PC-3 (cell line): ENCODE measurements at regions not wholly inside any gene's neighbourhood (a gene's known extent, or its start where the extent isn't known, plus 50 kb on each side); places are given as distances from the start of the nearest gene placed in this dataset.

ENCODE experiments used
- ATAC-seq: fragments of 200-7000 bp; cut with Tn5 transposase; 2 replicates; pipeline ENCODE4 v1.9.1; 2020; ENCODE audit warnings: mild to moderate bottlenecking, moderate library complexity
- BruUV-seq: library from RNA; stranded (reverse); fragments of 400-500 nt; replicated peaks from 2 replicates; lab custom pipeline; 2021; lab: Mats Ljungman, UMichigan
- CTCF ChIA-PET: fragments of 300-600 bp; sonication (Branson Sonifier 250); formaldehyde crosslinking; loops from one replicate; lab custom pipeline; 2022; ENCODE audit warnings: antibody characterized with exemption; lab: Charles Lee
- POLR2A ChIA-PET: fragments of 300-600 bp; sonication (Branson Sonifier 250); formaldehyde crosslinking; loops from one replicate; lab custom pipeline; 2022; ENCODE audit warnings: antibody characterized with exemption; ENCODE audit not compliant: unreplicated experiment; lab: Charles Lee
- DNase-seq: peaks from one replicate; pipeline ENCODE4 v3.0.0-alpha.2; 2015
- H2AFZ ChIP-seq: fragments of 300-600 bp; sonication (generic); 2 replicates; pipeline ENCODE4 v1.6.0; 2016; ENCODE audit warnings: antibody characterized with exemption, low read length
- H3F3A ChIP-seq: fragments of 300-600 bp; sonication (generic); one replicate; pipeline ENCODE4 v1.6.0; 2017; ENCODE audit warnings: antibody characterized with exemption, low read length, control low read depth, mild to moderate bottlenecking; ENCODE audit not compliant: unreplicated experiment
- H3K27ac ChIP-seq: fragments of 300-600 bp; sonication (generic); 2 replicates; pipeline ENCODE4 v1.5.1; 2016; ENCODE audit warnings: mild to moderate bottlenecking, low read length
- H3K27me3 ChIP-seq: fragments of 300-600 bp; sonication (generic); 2 replicates; pipeline ENCODE4 v1.6.1; 2016; ENCODE audit warnings: low read length, mixed read lengths
- H3K36me3 ChIP-seq: fragments of 300-600 bp; sonication (generic); 2 replicates; pipeline ENCODE4 v1.6.1; 2016; ENCODE audit warnings: low read depth, mixed run types, low read length, mixed read lengths
- H3K4me1 ChIP-seq: fragments of 300-600 bp; sonication (generic); 2 replicates; pipeline ENCODE4 v1.5.1; 2016; ENCODE audit warnings: low read length; ENCODE audit not compliant: insufficient read depth
- H3K4me2 ChIP-seq: fragments of 300-600 bp; sonication (generic); 2 replicates; pipeline ENCODE4 v1.6.0; 2016; ENCODE audit warnings: low read length
- H3K4me3 ChIP-seq: fragments of 300-600 bp; sonication (generic); 2 replicates; pipeline ENCODE4 v1.5.1; 2016; ENCODE audit warnings: mild to moderate bottlenecking, low read length, mixed read lengths
- H3K79me2 ChIP-seq: fragments of 300-600 bp; sonication (generic); 2 replicates; pipeline ENCODE4 v1.6.1; 2017; ENCODE audit warnings: low read length, mixed read lengths
- H3K9ac ChIP-seq: fragments of 300-600 bp; sonication (generic); 2 replicates; pipeline ENCODE4 v1.6.0; 2016; ENCODE audit warnings: mild to moderate bottlenecking, low read length
- H3K9me2 ChIP-seq: fragments of 300-600 bp; sonication (generic); replicated peaks from 2 replicates; pipeline ENCODE4 v1.6.1; 2016; ENCODE audit warnings: mixed run types, low read length, mixed read lengths
- H3K9me3 ChIP-seq: fragments of 300-600 bp; sonication (generic); 2 replicates; pipeline ENCODE4 v1.6.1; 2016; ENCODE audit warnings: low read length, mixed read lengths
- H4K20me1 ChIP-seq: fragments of 300-600 bp; sonication (generic); 2 replicates; pipeline ENCODE4 v1.6.1; 2016; ENCODE audit warnings: low read length, mixed read lengths
- CTCF ChIP-seq: fragments of 300-600 bp; sonication (generic); conservative IDR thresholded peaks from 2 replicates; pipeline ENCODE4 v1.5.1; 2017; ENCODE audit warnings: antibody characterized with exemption, low read depth, mild to moderate bottlenecking, low read length
- EZH2 ChIP-seq: fragments of 300-600 bp; sonication (generic); IDR thresholded peaks from one replicate; pipeline ENCODE4 v1.6.1; 2017; ENCODE audit warnings: antibody characterized with exemption, mild to moderate bottlenecking, low read length; ENCODE audit not compliant: unreplicated experiment
- EZH2phosphoT487 ChIP-seq: fragments of 300-600 bp; sonication (generic); IDR thresholded peaks from 2 replicates; pipeline ENCODE4 v1.6.1; 2018; ENCODE audit warnings: mild to moderate bottlenecking, antibody characterized with exemption, low read length, borderline replicate concordance
- intact Hi-C: fragments of 100-400 bp; cut with micrococcal nuclease; formaldehyde crosslinking; loops from 2 replicates; pipeline ENCODE4 v1.9.0; 2023

- Histone ChIP-seq H3F3A (no peaks in the 10 kb centered on the region), H3K79me2 (no peaks in the 10 kb centered on the region), H3K9ac (no peak overlapping the region), H3K27me3 (no peaks in the 10 kb centered on the region), H3K27ac (no peak overlapping the region), H3K4me3 (no peak overlapping the region), H3K9me3 (no peaks in the 10 kb centered on the region), H4K20me1 (no peaks in the 10 kb centered on the region), H3K4me1 (peaks cover 4% of the 10 kb centered on the region), H2AFZ (no peak overlapping the region), H3K4me2 (no peak overlapping the region), H3K36me3 (no peaks in the 10 kb centered on the region), H3K9me2 (no peaks in the 10 kb centered on the region)
- ChIA-PET CTCF (no interaction called here), POLR2A (no interaction called here)
- ATAC-seq (no peak), DNase-seq (no peak)
- TF ChIP-seq EZH2 (no peak), CTCF (no peak), EZH2phosphoT487 (no peak)
- intact Hi-C loops = loop anchor here (10.0 kb wide), 1 partner anchor 979 kb away; no protein-coding TSS in a partner anchor
- no TSS peak for BruUV-seq
These were observed 185.8 kb upstream of the SGK1 start for GRCh38 chr6:134503585-134504281.

GRCh38 chr6:134502614-134503549 is 185.0 kb upstream of the SGK1 start:
- no TSS peak for BruUV-seq
- Histone ChIP-seq H3F3A (no peaks in the 10 kb centered on the region), H3K9me3 (no peaks in the 10 kb centered on the region), H3K4me2 (no peak overlapping the region), H3K27me3 (no peaks in the 10 kb centered on the region), H3K9me2 (no peaks in the 10 kb centered on the region), H3K27ac (no peak overlapping the region), H4K20me1 (no peaks in the 10 kb centered on the region), H3K9ac (no peak overlapping the region), H2AFZ (no peak overlapping the region; the same call in 1 of the 2 replicates), H3K4me3 (no peak overlapping the region), H3K36me3 (no peaks in the 10 kb centered on the region), H3K4me1 (no peaks in the 10 kb centered on the region), H3K79me2 (no peaks in the 10 kb centered on the region)
- TF ChIP-seq EZH2phosphoT487 = no peak
- no peak for TF ChIP-seq CTCF
- TF ChIP-seq EZH2 = no peak
- intact Hi-C loops = loop anchor here (10.0 kb wide), 1 partner anchor 978 kb away; no protein-coding TSS in a partner anchor
- CTCF ChIA-PET = no interaction called here
- DNase-seq = no peak
- POLR2A ChIA-PET = no interaction called here
- ATAC-seq = no peak

GRCh38 chr6:134495890-134496248 is 178.0 kb upstream of the SGK1 start:
- Histone ChIP-seq H3F3A (no peaks in the 10 kb centered on the region), H3K9ac (no peak overlapping the region), H3K4me3 (no peak overlapping the region), H3K79me2 (no peaks in the 10 kb centered on the region), H3K27ac (no peak overlapping the region), H3K36me3 (no peaks in the 10 kb centered on the region), H4K20me1 (no peaks in the 10 kb centered on the region), H3K9me3 (no peaks in the 10 kb centered on the region), H2AFZ (no peak overlapping the region), H3K4me2 (no peak overlapping the region), H3K9me2 (no peaks in the 10 kb centered on the region), H3K27me3 (no peaks in the 10 kb centered on the region), H3K4me1 (no peaks in the 10 kb centered on the region)
- DNase-seq = no peak
- no peak for ATAC-seq
- ChIA-PET POLR2A (no interaction called here), CTCF (no interaction called here)
- intact Hi-C loops = no loop called here
- BruUV-seq = no TSS peak
- TF ChIP-seq EZH2 (no peak), CTCF (no peak), EZH2phosphoT487 (no peak)
